NCI-H1048 (cell line): ENCODE measurements at regions not wholly inside any gene's neighbourhood (a gene's known extent, or its start where the extent isn't known, plus 50 kb on each side); places are given as distances from the start of the nearest gene placed in this dataset.
"Not testable (repeated sequence)": the region's sequence is repeated elsewhere in the genome, so short reads cannot be mapped to it uniquely, and the experiment has no call there.

ENCODE experiments used
- DNase-seq: peaks from one replicate; lab custom pipeline; 2025; lab: John Stamatoyannopoulos, UW

DNA sequence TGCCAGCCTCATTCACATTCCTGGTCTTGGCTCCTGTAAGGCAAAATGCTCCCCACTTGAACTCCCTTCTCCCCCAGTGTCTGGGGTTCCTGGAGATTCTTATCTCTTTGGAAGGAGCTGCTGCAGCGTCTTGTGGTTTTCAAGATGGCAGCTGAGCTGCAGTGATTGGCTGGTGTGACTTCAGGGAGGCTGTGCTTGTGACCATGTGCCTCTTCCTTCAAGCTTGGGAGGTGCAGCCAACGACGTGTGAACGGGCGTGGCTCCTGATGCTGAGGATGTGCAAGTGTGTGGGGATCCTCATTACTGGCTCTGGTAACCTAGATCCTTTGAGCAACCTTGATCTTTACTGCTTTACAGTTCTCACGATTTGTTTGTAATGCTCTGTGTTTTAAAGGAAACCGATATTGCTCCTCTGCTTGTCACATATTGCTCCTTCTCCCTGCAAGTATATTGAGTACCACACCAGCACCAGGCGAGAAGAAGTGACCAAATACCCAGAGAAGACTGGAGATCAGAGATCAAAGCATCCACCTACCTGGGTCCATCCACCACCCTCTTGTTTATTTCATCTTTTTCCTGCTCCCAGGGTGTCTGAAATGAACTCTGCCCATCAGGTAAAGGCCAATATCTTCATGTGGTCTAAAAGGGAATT is 208.5 kb downstream of the FGF9 start:
- no peak for DNase-seq

DNA sequence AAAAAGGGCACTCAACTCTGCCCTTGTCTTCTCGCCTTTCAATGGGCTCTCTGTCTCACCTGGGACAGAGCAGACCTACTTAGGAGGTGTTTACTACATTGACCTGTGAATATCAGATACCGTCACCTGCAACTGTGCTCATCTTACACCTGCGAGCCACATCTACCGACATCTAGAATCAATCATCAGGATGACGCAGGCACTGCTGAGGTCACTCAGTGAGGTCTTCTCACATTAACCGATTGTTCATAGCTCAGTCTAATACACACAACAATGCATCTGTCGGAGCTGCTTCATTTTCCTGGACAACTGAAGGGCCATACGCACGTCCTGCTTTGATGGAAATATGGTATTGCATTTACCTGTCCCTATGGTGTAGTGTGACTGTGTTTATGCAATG is 211.9 kb downstream of the FGF9 start:
- no peak for DNase-seq

DNA sequence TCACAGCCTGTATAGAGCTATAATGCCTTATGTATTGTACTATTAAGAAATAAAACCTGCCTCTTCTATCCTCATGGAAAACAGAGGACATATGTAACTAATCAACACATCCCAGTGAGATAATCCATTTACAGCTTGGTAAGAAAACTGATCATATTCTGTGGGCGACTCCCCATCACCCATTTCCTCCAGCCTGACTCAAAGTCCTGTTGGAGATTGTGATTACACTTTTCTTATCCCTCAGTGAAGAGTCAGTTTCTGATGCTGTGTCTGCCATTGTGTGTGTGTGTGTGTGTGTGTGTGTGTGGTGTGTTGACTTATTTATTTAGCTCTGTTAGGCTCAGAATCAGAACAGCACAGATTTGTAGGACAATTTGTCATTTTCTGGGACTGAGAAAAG is 212.8 kb downstream of the FGF9 start:
- no peak for DNase-seq

DNA sequence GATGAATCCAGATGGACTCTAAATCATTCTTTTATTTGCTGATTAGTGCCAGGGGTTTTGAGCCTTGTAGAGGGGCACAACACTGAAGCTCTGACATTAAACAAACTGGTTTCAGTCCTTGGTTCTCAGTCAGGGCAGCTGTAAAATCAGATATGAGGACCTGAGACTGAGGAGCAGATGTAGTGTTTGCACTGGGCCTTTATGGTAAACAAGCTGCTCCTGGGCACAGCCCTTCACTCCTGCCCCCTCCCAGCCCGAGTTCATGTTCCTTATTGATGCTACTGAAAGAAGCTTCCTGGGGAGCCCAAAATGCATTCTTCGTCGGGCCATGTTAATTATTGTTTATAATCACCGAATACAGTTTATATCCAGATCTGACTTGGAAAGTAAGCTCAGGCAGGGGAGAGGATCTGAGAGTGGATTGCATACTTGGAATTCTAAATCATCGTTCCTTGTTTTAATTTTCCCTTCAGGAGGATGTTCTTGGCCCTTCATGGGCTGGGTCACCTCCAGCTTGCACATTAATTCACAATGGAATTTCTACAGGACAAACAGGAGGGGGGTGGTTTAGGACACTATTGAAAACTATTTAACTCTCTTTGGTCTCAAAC is 213.5 kb downstream of the FGF9 start:
- no peak for DNase-seq

DNA sequence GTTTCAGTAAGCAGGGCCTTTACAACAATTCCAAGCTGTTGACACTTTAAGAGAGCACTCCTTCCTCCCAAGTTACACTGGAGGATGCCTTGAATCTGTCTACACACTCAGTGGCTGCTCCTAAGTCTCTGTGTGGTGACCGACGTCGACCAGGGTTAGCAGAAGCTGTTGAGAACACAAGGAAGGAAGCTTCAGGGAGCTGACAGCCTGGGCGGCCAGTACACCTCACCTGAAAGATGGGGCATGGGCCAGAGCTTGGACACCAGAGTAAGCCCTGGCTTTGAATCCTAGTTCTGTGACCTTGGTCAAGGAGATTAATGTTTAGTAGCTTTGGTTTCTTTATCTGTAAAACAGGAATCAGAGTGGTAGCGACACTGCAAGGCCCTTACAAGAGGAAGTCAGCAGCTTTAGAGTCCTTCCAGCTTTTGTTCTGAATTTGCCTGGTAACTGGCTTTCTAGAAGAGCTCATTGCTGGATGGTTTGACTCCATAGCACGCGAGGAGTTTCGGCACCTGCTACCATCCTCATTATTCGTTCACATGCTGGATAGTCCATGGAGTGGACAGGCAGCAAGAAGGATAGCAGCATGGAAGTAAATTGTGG is 214.2 kb downstream of the FGF9 start:
- DNase-seq: no peak

GRCh38 chr13:21885714-21886224 is 214.9 kb downstream of the FGF9 start:
- no peak for DNase-seq

GRCh38 chr13:21889651-21890050 is 218.8 kb downstream of the FGF9 start:
- no peak for DNase-seq

GRCh38 chr13:21890220-21890619 is 219.3 kb downstream of the FGF9 start:
- DNase-seq: not testable (repeated sequence)

DNA sequence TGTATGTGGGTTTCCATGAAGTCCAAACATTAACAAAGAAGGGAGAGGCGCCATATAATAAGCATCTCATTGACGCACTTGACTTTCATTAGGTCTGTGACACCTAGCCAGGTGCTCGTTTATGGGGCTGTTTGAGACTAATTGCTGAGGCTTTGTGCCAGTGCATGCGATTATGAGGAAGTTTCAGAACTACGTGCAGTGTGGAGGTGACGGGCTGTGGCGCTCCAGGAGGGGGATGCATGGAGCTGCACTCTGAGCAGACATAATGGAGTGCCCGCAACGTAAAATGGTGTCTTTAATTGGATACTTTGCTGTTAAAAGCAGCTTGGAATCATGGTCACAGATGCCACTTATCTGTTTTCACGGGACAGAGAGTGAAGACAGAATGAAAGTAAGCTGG is 223.2 kb downstream of the FGF9 start:
- DNase-seq: no peak

DNA sequence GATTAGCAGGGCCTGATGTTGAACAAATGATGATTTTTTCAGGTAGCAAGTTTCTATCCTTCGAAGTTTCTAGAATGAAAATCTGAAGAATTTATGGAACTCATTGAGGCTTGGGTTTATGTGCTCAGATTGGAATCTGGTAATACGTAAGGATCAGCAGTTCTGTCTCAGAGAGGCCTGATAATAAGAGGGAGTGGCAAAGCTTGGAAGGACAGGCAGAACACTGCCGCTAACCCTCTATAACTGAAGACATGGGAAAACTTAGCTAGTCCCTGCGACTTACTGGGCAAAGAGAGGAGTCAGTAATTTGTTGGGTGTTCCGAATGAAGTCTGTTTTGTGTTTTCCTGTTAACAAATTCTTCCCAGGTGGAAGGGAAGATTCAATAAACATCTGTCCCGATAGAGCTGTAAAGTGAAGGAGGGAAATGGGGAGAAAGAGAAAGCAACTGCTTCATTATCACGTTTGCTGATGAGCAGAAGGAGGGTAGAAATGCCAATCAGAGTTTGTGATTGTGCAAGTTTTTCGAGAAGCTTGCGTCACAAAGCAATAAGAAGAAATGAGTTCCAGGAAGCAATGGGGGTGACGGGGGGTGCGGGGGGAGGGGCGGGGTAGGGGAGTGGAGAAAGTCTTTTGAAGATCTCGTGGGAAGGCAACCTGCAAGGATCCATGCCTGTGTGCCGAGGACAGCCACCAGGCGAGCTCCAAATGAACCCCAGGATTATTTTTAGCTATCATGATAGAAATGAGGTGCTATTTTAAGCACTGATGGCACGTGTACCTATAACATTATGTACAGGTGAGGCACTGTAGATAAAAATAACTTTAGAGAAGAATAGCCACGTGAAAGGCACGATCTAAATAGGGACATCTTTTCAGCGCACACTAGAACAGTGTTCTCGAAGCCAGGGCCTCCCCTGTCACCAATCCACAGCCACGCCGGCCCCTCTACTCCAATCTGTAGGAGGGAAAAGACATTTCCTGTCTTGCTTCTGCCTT is 224.1 kb downstream of the FGF9 start:
- DNase-seq: no peak

- no peak for DNase-seq
These were observed 224.9 kb downstream of the FGF9 start for GRCh38 chr13:21895779-21896178.

GRCh38 chr13:21897161-21897560 is 226.3 kb downstream of the FGF9 start:
- no peak for DNase-seq

DNA sequence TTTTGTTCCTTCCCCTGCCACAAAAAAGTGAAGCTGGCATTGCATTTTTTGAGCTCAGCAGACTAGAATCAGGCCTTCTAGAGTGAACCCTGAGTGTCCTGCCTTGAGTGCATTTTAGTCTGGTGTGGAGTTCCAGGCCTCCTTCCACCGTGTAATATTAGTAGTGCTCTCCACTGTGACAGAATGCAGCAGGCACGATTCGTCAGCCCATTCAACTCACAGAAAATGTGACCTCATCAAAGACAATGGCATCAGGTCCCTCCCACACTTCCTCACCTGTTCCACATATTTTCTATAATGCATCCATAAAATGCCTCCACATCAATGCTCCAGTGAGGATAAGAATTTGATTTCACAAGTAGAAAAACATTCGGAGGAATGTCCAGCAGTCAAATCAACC is 227.6 kb downstream of the FGF9 start:
- no peak for DNase-seq

- no peak for DNase-seq
These were observed 228.1 kb downstream of the FGF9 start for GRCh38 chr13:21898945-21899344.

DNA sequence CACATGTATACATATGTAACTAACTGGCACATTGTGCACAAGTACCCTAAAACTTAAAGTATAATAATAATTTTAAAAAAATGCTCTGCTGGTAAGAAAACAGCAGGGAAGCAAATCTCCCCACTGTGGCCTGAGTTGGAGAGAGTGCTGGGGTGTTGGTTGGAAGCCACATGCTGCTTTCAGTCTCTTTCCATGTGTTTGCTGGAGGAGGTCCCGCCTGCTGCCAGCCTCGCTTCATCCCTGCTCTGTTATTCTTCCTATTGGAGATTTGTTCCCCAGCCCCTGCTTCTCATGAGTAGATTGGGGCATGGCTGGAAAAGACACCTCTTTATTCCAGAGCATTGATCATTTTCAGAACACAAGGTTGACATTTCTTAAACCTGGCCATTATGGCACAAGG is 230.5 kb downstream of the FGF9 start:
- DNase-seq: no peak

- no peak for DNase-seq
These were observed 231.2 kb downstream of the FGF9 start for GRCh38 chr13:21901811-21902708.

DNA sequence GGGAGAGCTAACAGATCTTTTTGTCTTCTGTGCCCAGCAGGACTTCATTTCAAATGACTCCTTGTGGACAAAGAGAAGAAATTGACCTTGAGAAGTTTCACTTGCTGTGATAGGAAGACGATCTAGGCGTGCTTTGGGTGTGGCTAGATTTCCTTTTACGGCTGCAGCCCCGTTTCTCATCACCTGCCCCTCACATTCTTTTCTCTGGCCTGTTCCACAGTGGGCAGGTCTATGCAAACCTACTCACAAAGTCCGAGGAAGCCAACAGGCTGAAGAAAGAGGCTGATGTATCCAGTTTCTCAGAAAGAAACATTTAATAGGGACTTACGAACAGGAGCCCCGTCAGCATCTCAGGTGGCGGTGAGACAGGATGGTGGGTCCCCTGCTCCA is 231.8 kb downstream of the FGF9 start:
- no peak for DNase-seq

GRCh38 chr13:21905486-21905885 is 234.6 kb downstream of the FGF9 start:
- no peak for DNase-seq

GRCh38 chr13:21909331-21909730 is 238.5 kb downstream of the FGF9 start:
- no peak for DNase-seq

DNA sequence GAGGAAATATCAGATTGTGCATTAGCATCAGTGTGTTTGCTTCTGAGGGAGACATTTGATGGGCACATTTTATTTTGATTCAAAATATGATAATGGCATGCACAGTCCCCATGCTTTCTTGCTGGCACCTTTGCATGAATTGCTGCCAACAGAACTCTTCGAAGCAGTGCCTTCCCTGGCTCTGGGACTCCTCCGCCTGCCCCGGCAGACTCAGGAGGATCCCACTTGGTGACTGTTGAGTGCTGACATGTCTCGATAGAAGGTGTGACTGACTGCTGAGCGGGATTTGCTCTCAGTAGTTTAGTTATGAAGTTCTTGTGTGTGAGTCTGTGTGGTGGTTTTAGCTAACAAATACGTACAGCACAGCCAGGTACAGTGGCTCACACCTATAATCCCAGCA is 239.7 kb downstream of the FGF9 start:
- DNase-seq: no peak

GRCh38 chr13:21911646-21912298 is 240.9 kb downstream of the FGF9 start:
- DNase-seq: no peak
